Calu3 (cell line): ENCODE measurements at regions not wholly inside any gene's neighbourhood (a gene's known extent, or its start where the extent isn't known, plus 50 kb on each side); places are given as distances from the start of the nearest gene placed in this dataset.

Experiments used
- BruUV-seq: library from RNA; stranded (reverse); fragments of 400-500 nt; replicated peaks from 2 replicates; lab custom pipeline; 2021; lab: Mats Ljungman, UMichigan
- CTCF ChIA-PET: fragments of 300-600 bp; sonication (Branson Sonifier 250); formaldehyde crosslinking; loops from one replicate; lab custom pipeline; 2022; ENCODE audit warnings: antibody characterized with exemption; lab: Charles Lee
- DNase-seq: peaks from one replicate; pipeline ENCODE4 v3.0.0; 2022
- H3K27ac Mint-ChIP-seq: one replicate; pipeline ENCODE4 v1.8.0; 2022; ENCODE audit warnings: mixed read lengths; ENCODE audit not compliant: unreplicated experiment
- H3K27me3 Mint-ChIP-seq: one replicate; pipeline ENCODE4 v1.8.0; 2022; ENCODE audit warnings: mixed read lengths; ENCODE audit not compliant: unreplicated experiment
- H3K36me3 Mint-ChIP-seq: one replicate; pipeline ENCODE4 v1.8.0; 2022; ENCODE audit warnings: mild to moderate bottlenecking, moderate library complexity, mixed read lengths; ENCODE audit not compliant: insufficient read depth, unreplicated experiment
- H3K4me1 Mint-ChIP-seq: one replicate; pipeline ENCODE4 v1.8.0; 2022; ENCODE audit warnings: mild to moderate bottlenecking, low read depth, mixed read lengths; ENCODE audit not compliant: unreplicated experiment
- H3K4me3 Mint-ChIP-seq: one replicate; pipeline ENCODE4 v1.8.0; 2022; ENCODE audit warnings: mild to moderate bottlenecking, low read depth, moderate library complexity, mixed read lengths; ENCODE audit not compliant: unreplicated experiment
- H3K9me3 Mint-ChIP-seq: one replicate; pipeline ENCODE4 v1.8.0; 2022; ENCODE audit warnings: low read depth, mixed read lengths; ENCODE audit not compliant: unreplicated experiment
- intact Hi-C: fragments of 100-400 bp; cut with micrococcal nuclease; formaldehyde crosslinking; loops from one replicate; pipeline ENCODE4 v1.10.0; 2022; ENCODE audit not compliant: unreplicated experiment
- TF ChIP-seq, protein P1 (sequence below): fragments of 200-600 bp; IDR thresholded peaks from one replicate; pipeline ENCODE4 v1.8.0; 2022; ENCODE audit warnings: antibody characterized with exemption; ENCODE audit not compliant: unreplicated experiment

DNA sequence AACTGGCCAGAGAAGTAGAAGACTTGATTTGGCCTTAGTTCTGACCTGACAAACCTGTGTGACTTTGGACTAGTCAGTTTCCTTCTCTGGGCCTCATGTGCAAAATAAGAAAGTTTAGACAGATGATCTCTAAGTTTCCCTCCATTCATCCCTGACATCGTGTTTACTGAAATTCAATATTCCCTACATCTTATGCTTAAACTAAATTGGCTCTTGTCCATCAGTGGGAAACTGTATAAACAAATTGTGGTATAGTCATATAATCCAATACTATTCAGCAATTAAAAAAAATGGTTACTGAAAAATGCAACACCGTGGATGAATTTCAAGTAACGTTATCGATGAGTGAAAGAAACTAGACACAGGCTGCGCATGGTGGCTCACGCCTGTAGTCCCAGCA is 64.4 kb upstream of the HRH1 start:
- no TSS peak for BruUV-seq
- intact Hi-C loops: no loop called here

DNA sequence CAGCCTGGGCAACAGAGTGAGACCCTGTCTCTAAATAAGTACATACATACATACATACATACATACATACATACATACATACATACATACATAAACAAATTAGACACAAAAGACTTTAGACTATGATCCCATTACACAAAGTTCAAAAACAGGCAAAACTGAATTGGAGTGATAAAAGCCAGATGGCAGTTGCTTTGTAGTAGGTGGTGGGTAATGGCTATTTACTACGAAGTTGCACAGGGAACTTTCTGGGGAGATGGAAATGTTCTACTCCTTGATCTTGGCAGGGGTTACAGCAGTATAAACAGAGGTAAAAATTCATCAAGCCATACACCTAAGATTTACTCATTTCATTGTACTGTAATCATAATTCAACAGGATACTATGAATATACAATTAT is 63.7 kb upstream of the HRH1 start:
- no peak overlapping the region for H3K27ac Mint-ChIP-seq
- no peak overlapping the region for H3K4me3 Mint-ChIP-seq
- peaks cover 19% of the 10 kb centered on the region for H3K27me3 Mint-ChIP-seq
- DNase-seq: no peak
- no peaks in the 10 kb centered on the region for H3K4me1 Mint-ChIP-seq
- no TSS peak for BruUV-seq
- intact Hi-C loops: no loop called here
- no peaks in the 10 kb centered on the region for H3K36me3 Mint-ChIP-seq
- TF ChIP-seq, protein P1, sequence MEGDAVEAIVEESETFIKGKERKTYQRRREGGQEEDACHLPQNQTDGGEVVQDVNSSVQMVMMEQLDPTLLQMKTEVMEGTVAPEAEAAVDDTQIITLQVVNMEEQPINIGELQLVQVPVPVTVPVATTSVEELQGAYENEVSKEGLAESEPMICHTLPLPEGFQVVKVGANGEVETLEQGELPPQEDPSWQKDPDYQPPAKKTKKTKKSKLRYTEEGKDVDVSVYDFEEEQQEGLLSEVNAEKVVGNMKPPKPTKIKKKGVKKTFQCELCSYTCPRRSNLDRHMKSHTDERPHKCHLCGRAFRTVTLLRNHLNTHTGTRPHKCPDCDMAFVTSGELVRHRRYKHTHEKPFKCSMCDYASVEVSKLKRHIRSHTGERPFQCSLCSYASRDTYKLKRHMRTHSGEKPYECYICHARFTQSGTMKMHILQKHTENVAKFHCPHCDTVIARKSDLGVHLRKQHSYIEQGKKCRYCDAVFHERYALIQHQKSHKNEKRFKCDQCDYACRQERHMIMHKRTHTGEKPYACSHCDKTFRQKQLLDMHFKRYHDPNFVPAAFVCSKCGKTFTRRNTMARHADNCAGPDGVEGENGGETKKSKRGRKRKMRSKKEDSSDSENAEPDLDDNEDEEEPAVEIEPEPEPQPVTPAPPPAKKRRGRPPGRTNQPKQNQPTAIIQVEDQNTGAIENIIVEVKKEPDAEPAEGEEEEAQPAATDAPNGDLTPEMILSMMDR: no peak
- CTCF ChIA-PET: no interaction called here
- H3K9me3 Mint-ChIP-seq: no peaks in the 10 kb centered on the region

More for the DNA sequence above, 64.4 kb upstream of the HRH1 start:
- no peak overlapping the region for H3K4me3 Mint-ChIP-seq
- no peaks in the 10 kb centered on the region for H3K36me3 Mint-ChIP-seq
- DNase-seq: no peak
- no peak overlapping the region for H3K27ac Mint-ChIP-seq
- TF ChIP-seq, protein P1: no peak
- CTCF ChIA-PET: no interaction called here
- no peaks in the 10 kb centered on the region for H3K4me1 Mint-ChIP-seq
- no peaks in the 10 kb centered on the region for H3K9me3 Mint-ChIP-seq
- peaks cover 25% of the 10 kb centered on the region for H3K27me3 Mint-ChIP-seq

DNA sequence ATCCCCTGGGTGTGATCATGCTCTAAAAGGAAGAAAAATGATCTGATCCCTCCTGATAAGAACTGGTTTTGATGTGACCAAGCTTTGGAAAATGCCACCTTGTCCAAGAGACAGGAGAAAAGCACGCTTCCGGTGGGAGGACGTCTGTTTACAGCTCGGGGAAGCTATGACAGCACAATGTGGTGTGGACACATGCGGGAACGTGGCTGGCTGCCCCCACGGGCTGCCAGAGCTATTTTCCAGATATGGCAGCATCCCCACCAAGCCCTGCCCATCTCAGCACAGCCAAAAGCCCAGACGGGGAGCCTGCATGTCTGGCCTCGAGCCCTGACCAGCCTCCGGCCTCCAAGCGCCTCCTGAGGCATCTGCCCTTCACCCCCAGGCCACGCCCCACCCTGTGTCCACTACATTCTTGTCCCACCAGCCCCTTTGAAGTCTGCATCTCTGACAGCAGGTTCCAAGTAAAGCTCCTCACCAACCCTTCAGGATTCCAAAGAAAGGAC is 63.2 kb upstream of the HRH1 start:
- Mint-ChIP-seq H3K27me3 (peaks cover 13% of the 10 kb centered on the region), H3K27ac (no peak overlapping the region), H3K4me3 (no peak overlapping the region), H3K9me3 (no peaks in the 10 kb centered on the region), H3K4me1 (peaks cover 1% of the 10 kb centered on the region), H3K36me3 (no peaks in the 10 kb centered on the region)
- BruUV-seq: no TSS peak
- no peak for DNase-seq
- CTCF ChIA-PET: no interaction called here
- intact Hi-C loops: no loop called here
- TF ChIP-seq, protein P1: no peak

DNA sequence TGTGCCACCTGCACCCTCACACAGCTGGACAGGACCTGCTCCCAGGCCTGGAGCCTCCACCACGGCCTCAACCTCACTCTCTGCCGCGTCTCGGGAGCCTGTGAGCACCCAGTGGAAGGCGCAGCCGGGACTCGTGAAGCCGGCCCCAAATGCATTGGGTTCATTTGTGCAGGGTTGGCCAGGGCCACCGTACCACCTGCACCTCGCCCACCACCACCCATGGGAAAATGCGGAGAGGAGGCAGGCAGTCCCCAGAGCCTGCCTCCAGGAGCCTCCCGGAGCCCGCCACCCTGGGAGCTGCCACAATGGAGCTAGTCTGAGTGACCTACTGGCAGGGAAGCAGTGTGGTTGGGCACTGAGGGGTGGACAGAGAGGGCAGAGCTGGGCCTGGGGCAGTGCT is 62.5 kb upstream of the HRH1 start:
- intact Hi-C loops: no loop called here
- peaks cover 8% of the 10 kb centered on the region for H3K27me3 Mint-ChIP-seq
- TF ChIP-seq, protein P1: no peak
- no peak overlapping the region for H3K27ac Mint-ChIP-seq
- peaks cover 3% of the 10 kb centered on the region for H3K36me3 Mint-ChIP-seq
- peaks cover 7% of the 10 kb centered on the region for H3K4me1 Mint-ChIP-seq
- CTCF ChIA-PET: interaction anchor here (0.6 kb wide), 1 partner anchor 690 kb away, joined by 3 read pairs; no protein-coding TSS in a partner anchor
- H3K4me3 Mint-ChIP-seq: no peak overlapping the region
- H3K9me3 Mint-ChIP-seq: no peaks in the 10 kb centered on the region
- BruUV-seq: no TSS peak
- no peak for DNase-seq
